Glomerular visceral epithelial cell (primary cell): ENCODE measurements at regions not wholly inside any gene's neighbourhood (a gene's known extent, or its start where the extent isn't known, plus 50 kb on each side); places are given as distances from the start of the nearest gene placed in this dataset.

Source experiments
- DNase-seq: peaks from one replicate; pipeline ENCODE4 v3.0.0-alpha.2; 2016; ENCODE audit errors: extremely low spot score

DNA sequence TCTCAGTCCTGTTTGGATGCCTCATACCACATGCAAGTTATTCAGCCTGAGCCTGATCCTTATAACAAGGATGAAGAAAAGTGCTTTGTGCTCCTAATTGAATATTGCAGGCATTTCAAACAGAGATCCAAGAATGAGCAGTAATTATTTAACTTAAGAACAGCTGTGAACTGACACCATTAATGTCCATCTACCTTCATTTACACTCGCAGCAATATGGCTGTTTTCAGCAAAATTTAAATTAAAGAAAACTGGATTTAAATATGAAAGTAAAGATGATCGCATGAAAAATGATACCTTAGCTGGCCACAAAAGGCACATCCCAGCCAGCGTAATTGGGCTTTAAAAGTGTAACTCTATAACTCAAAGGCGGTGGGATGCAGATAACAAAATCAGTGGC lies 466.3 kb downstream of the GALC start:
- DNase-seq, result no peak

DNA sequence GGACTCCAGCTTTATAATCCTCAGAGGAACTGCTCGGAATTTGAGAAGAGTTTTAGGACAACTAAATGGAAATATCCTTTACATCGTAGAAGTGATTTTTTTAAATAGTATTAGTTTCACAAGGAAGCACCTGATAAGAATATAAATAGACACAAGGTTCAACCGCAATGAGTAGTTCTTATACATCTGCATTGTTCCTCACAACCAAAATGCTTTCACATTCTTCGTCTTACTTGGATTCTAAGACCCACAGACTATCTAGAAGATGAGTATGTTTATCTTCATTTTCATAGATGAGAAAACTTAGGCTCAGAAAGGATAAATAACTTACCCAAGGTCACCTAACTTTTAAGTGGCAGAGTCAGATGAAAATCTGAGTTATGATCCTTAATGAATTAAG lies 469.0 kb downstream of the GALC start:
- DNase-seq, result no peak

DNA sequence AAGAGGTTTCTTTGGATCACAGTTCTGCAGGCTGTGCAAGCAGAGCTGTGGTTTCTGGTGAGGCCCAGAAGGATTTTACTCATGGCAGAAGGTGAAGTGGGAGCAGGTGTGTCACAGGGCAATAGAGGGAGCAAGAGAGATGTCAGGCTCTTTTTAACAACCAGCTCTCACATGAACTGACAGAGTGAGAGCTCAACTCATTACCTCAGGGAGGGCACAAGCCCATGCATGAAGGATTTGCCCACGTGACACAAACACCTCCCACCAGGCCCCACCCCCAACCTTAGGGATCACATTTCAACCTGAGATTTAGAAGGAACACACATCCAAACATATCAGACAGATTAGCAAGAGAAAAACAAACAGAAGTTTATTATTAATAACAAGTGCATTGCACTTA lies 470.4 kb downstream of the GALC start:
- no peak for DNase-seq

DNA sequence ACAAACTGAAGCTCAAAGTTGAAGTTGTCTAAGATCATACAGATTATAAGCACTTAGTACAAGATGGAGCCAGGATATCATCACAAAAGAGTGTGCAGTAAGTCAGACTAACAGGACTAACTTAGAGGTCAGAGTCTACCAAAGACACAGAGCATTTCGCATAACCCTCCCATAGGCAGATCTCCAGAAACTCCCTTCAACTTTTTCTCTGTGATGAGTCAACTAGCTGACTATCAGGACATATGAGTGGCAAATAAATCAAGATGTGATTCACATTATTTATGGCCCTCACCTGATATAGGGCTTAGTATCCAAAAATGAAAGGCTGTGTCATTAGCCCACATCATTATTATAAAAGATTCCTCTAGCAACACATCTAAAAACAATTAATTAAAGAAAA lies 484.6 kb downstream of the GALC start:
- DNase-seq, result no peak

DNA sequence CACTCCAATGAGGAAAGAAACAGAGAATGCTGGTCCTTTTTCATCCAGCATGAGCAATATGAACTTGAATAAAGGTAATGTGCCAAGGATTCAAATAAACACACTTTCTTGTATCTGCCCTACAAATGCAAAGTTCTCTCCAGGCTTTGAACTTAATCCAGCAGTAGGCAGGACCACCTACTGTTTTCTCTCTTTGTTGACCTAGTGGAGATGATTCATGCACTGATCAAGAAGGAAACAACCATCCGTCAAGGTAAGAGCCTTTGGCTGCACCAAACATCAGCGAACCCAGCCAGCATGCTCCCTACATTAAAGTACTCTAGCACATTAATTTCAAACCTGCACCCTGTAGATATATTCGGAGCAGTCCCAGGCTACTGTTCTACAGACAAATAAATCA lies 489.3 kb downstream of the GALC start:
- no peak for DNase-seq

DNA sequence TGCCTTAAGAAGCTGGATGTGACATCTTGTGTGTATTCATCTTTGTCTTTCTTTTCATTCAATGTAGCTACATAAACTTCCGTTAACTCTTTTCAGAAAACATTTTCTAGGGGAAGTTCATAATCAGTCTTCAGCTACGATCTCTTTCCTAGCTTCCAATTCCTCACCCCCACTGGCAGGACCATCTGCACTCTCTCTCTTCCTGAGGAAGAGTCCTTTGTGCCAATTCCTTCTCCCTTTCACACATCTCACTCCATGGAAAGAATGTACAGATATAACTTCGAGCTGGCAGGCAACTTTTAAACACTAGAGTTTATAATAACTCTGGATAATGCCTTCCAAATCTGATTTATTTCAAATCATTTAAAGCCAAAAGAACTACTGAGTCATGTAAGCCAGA lies 495.7 kb downstream of the GALC start:
- DNase-seq, result no peak

DNA sequence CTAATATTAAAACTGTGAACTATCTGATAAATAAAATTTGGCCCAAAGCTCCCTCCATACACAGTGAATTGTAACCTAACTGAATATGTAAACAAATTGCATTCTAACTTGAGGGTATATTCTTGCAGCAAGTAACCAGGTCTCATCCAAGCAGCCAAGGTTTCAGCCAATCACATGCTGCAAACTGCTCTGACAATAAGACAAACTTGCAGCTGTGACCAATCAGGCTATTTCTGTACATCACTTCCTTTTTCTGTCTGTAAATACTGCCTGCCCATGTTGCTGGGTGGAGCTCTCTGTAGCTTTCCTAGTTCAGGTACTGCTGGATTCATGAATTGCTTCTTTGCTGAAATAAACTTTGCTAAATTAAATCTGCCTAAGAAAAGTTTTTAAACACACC lies 499.0 kb downstream of the GALC start:
- DNase-seq, result no peak

DNA sequence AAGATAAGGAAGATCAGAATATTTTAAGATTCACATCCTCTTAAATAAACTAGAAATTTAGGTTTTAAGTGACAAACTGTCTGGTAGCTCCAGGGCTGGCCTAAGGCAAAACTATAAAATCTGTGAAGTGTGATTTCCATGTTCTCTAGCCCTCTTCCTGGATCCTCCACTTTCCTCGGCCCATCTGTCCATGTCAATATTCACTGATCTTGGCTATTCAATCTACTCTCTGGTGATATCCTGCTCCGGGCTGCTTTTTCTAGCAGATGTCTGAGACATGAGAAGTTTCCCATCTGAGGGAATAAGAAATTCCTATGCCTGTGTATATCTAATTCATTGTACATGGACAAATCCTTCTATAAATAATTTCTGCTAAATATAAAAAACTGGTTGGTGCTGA lies 500.4 kb downstream of the GALC start:
- no peak for DNase-seq

DNA sequence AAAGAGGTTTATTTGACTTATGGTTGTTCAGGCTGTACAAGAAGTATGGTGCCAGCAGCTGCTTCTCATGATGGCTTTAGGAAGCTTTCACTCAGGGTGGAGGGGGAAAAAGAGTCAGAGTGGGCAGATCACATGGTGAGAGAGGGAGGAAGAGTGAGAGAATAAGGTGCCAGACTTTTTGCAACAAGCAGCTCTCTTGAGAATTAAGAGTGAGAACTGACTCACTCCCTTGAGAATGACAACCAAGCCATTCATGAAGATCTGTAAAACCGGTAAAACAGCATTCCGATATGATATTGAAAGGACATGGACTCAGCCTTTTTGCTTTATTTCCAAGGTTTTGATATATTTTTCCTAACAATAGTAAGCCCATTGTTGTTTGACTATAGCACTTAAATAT lies 501.2 kb downstream of the GALC start:
- no peak for DNase-seq

DNA sequence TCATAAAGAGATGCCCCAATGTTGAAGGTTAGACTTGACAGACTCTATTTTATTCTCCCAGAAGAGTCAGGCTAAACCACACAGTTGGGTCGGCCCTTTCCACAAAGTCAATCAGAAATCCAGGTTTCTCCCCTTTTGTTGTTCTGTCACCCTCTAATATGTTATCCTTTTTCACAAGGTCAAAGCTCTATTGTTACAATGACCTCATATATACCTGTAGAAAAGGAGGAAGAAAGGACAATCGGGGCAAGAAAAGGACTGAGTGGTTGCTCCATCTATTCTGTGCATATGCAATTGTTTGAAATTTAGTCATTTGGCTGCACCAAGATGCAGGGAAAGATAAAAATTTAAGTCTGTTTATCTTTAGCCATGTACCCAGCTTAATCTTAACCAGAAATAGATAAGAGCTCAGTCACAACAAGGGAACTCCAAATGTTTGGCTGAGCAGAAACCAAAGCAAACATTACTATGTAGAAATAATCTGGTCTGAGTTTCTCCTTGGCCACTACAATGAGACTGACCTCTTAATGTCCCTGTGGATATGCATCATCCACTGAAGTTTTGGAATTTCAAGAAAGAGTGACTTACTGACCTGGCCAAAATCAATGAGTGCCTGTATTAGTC lies 503.7 kb downstream of the GALC start:
- DNase-seq, result no peak

DNA sequence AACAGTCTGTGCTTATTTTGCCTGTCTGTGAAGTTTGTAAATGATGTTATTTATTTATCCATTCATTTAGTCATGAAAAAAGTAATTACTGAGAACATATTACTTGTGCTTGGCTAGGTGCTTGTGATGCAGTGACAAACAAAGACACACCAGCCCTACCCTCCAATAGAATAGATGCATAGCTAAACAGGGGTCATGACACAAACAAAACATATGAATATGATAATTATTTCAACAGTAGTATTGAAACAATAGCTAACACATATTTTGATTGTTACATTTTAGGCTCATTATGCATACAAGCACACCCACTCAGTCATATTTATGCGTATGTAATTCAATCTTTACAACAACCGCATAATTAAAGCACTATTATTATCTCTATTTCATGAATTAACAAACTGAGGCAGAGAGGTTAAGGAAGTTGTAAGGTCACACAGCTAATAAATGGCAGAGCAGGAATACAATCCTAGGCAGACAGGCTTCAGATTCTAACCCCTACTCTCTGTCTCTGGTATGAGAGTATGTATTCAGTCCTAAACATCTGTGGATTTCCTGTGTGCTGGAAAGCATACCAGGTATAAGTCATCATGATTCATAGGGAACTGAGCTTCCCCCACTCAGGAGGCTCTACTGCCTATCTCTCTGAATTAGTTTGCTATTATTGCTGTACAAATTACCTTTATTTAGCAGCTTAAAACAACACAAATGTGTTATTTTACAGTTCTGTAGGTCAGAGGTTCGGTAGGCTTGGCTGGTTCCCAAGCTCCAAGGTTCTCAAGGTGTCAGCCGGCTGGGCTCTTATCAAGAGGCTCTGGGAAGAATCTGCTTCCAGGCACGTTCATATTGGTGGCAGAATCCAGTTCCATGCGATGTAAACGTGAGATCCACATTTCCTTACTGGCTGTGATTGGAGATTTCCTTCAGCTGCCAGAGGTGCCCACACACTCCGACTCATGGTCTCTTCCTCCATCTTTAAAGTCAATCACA lies 509.4 kb downstream of the GALC start:
- peak; percentile 26 for DNase-seq

DNA sequence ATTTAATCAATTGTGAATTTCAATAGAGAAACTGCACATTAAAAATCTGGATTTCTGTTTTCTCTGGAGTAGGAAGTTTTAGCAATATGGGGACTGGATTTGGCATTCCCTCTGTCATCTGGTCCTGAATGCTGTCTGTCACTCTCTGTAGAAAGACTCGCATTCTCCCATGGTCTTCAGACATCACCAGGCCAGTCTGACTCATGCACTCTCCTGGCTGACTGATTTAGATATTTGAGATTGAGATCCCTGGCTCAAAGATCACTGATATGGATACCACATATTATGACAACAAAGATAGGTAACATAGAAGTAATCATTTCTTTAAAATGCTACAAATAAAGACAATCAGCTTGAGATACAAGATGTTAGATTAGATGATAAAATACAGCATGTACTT lies 524.5 kb downstream of the GALC start:
- no peak for DNase-seq

DNA sequence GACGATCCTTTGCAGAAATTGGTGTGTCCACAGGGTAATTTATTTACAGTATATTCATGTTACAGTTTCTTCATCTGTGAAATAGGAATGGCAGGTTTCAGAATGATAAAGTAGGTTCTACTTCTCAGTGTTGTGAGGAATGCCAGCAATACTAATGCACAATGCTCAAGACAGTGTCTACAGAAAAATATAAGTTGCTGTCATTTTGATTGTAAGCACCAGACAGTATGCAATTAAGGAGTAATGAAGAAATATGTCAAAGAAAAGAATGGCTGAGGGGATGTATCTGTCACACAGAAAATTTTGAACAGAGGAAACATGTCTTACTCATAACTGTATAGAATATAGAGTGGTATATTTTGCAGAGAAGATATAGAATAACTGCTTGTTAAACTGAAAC lies 525.4 kb downstream of the GALC start:
- no peak for DNase-seq

DNA sequence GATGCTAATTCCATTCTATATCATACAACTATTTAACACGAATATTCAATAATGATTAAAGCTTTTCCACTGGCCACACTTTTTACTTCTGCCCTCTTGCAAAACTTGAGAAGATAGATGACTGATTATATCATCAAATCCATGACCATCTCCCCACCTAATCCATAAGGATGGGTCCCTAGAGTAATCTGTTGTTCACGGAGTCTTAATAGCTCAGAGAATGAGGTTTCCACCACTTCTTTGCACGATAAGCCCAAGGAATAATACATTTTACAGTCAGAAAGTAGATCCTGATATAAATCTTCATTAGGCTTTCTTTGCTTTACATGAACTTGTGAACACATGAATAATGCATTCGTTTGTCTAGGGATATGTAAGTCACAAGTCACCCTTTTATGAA lies 527.2 kb downstream of the GALC start:
- no peak for DNase-seq

DNA sequence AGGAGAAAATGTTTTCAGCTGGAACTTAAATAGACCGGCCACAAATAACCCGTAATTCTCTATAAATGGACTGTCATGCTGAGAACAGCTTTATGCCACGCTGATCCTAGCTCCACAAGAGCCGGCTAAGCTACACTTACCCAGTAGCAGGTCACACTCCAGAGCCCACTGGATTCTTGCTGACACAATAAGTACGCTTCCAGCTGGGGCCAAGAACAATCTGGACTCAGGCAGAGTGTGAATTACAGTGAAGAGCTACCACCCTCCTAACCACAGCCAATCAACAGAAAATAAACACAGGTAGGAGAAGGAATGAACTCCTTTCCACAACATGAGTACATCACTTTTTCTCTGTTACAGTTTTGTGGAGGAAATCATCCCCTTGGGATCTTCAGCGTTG lies 531.3 kb downstream of the GALC start:
- no peak for DNase-seq

DNA sequence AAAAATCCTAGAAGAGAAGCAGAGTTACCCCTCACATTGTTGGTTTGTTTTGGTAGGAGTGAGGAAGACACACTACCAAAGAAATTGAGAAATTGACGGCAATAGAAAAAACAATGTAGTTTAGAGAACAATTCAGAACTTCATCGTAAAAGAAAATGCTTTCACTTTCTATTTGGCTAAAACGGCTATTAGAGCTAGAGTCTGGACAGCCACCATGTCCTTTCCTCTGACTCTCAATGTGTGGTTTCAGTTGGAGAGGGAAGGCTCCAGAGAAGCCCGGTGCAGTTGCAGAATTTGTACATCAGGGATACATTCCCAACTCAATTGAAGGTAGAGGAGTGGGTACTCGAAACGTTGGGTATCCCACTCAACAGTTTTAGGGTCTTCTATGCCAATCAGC lies 535.3 kb downstream of the GALC start:
- no peak for DNase-seq

DNA sequence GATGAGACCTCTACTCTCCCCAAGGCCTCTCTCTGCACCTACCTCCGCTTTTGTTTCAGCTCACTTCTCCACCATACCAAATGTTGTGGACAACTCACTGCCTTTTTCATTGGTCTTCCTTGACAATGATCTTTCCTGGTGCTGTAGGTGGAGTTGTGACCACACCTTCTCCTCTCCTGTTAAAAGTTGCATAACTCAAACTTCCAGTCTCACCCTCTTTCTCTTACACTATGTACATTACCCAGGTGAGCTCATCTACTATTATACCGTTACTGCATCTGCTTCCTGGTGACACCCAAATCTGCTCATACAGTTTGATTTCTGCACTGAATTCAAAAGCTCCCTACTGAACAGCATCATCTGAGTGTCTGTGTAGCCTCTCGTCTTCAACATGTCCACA lies 542.8 kb downstream of the GALC start:
- DNase-seq, result no peak

DNA sequence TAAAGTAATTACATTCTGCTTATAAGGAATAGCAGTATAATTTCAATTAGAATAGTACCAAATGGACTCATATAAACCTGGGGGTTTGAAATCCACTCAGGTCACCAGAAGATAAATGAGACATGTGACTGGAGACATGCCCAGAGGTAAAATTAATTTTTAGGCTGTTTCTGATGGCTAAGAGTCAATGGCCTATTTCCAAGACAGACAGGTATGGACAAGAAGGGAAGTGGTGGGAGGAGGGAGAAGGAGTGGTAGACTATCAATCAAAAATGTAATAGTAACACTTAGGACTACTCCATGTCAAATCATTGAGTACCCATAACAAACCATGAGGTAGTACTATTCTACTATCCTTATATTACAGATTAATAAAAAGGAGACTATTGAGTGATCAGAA lies 544.0 kb downstream of the GALC start:
- DNase-seq, result no peak

DNA sequence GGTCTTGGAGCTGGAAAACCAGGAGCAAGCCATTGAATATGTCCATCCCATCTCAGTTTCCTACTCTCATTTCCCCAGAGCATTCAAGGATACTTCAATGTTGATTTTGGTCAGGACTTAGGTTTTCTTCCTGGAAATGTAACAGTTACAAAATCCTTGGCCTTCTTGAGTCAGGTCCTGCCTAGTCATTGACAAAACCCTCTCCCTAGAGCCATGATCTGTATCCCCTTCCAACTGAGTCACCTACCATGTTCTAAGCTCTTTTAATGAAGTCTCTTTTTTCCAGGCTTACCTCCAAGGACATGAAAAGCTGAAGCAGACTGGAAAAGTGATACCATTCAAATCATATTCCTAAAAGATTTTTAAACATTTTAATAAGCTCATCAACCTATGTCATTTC lies 549.2 kb downstream of the GALC start:
- DNase-seq, result no peak

DNA sequence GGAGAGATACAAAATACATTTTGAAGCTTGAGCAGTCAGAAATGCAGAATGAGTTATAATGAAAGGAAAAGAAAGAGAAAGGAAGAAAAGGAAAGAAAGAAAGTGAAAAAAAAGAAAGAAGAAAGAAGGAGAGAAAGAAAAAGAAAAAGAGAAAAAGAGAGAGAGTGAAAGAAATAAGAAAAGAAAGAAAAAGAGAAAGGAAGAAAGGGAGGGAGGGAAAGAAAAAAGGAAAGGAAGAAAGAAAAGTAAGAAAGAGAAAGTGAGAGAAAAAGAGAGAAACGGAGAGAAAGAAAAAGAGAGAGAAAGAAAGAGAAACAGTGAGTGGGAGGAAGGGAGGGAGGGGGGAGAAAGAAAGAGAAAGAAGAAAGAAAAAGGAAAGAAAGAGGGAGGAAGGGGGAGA lies 549.9 kb downstream of the GALC start:
- no peak for DNase-seq

DNA sequence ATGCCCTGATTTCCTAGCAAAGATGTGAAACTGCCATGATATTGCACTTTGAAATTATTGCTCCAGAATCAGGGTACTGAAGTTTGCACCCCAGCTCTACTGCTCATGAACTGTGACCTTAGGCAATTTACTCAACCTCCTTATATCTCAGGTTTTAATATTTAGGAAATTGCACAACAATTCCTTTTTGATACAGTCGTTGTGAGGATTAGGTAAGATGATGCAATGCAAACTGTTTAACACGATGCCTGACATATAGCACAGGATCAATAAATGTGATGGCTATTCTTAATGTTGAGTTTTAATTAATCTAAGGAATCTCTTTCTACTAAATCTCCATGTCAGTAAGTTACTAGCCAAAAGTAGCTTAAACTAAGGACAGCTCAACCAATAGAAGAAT lies 555.8 kb downstream of the GALC start:
- DNase-seq, result no peak

DNA sequence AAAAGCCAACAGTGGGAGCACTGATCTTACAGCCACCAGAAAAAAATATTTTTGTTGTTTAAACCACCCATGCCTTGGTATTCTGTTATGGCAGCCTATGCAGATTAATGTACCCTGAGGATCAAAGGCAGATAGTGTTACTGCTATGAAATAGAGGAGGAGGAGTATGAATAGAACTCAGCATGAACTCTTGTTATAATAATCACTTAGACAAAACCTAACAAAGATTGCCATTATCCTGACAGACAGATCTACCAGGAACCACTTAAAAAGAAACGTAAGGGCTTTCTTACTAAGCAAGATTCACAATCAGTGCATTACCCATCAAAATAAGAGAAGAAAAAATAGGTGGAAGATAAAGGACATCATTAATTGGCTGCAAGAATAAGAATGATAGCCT lies 558.3 kb downstream of the GALC start:
- DNase-seq, result no peak

DNA sequence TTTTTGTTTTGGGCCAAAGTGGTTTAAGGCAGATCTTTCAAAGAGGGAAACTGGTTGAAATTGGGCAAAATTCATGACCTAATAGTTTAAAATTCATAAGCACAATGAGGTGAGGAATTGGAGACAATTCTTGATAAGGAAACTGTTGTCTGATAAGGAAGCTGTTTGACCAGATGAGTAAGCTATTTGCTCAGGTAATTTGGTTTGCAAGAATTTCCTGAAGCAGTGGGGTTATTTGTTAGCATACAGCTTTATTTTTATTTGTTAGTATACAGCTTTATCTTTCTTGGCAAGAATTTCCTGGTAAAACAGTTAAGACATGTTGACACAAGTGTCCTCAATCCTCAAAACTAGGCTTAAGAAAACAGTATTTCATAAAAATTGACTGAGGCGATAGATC lies 559.0 kb downstream of the GALC start:
- DNase-seq, result no peak

DNA sequence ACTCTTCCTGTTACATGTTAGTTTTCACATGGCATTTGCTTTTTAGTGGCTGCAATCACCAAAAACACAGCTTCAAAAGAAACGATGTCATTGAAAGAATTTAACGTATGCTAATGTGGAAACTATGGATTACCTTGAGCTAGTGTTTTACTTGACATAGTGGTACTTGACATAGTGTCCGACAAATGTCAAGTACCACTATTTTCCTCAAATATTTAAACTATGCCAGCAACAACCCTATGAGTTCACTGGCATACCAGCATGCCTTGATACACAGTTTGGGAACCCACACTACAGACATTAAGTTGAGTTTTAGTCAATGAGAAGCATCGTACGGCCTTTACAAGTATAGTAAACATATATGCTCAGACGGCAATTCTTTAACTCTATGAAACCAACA lies 560.3 kb downstream of the GALC start:
- no peak for DNase-seq
